Kidney epithelial cell (primary cell): ENCODE measurements at regions not wholly inside any gene's neighbourhood (a gene's known extent, or its start where the extent isn't known, plus 50 kb on each side); places are given as distances from the start of the nearest gene placed in this dataset.

ENCODE experiments used
- DNase-seq: peaks from one replicate; pipeline ENCODE4 v3.0.0-alpha.2; 2010; ENCODE audit warnings: low read depth
- H3K27me3 ChIP-seq: 2 replicates; pipeline ENCODE4 v1.6.0; 2011; ENCODE audit warnings: low read length; ENCODE audit not compliant: control insufficient read depth, insufficient read depth
- H3K36me3 ChIP-seq: 2 replicates; pipeline ENCODE4 v1.5.1; 2011; ENCODE audit warnings: low read length; ENCODE audit not compliant: control insufficient read depth, insufficient read depth
- H3K4me3 ChIP-seq: 2 replicates; pipeline ENCODE4 v1.5.1; 2011; ENCODE audit warnings: low read depth, mild to moderate bottlenecking, control low read depth, low read length
- CTCF ChIP-seq: IDR thresholded peaks from 2 replicates; pipeline ENCODE4 v1.5.1; 2011; ENCODE audit warnings: mild to moderate bottlenecking, moderate library complexity, low read length, control low read depth, inconsistent platforms; ENCODE audit not compliant: insufficient read depth, poor library complexity, severe bottlenecking

DNA sequence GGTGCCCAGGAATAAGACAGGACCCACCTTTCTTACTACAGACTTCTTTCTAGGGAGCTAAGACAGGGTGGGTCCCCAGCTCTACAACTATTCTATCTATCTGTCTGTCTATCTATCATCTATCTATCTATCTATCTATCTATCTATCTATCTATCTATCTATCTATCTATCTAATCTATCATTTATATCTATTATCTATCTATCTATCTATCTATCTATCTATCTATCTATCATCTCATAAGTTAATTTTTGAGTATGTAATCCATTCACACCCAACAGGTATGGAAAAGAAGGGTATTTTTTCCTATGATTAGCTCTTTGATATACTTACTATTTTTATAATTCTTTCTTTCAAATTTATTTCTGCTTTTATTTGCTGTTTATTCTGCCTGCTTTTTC lies 55.9 kb downstream of the BAMBI start:
- DNase-seq = no peak
- no peak for TF ChIP-seq CTCF
- no peaks in the 10 kb centered on the region for H3K36me3 ChIP-seq
- no peak overlapping the region for H3K4me3 ChIP-seq
- no peaks in the 10 kb centered on the region for H3K27me3 ChIP-seq

DNA sequence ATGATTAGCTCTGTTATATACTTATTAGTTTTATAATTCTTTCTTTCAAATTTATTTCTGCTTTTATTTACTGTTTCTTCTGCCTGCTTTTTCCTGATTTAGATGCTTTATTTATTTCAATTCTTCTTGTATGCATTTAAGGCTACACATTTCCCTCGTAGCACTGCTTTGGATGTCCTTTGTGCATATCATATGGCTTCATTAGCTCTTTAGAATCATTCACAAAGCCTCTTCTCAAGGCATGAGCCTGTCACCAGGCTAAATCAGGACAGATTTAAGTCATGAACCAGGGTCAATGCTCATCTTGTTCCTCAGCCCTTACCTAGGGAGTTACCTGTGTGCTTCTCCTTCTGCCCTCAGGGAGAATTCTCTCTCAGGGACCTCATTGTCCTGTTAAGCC lies 56.3 kb downstream of the BAMBI start:
- Histone ChIP-seq H3K27me3 (no peaks in the 10 kb centered on the region), H3K36me3 (no peaks in the 10 kb centered on the region), H3K4me3 (no peak overlapping the region)
- no peak for DNase-seq
- TF ChIP-seq CTCF = no peak

- TF ChIP-seq CTCF = no peak
Measured at GRCh38 chr10:28734938-28735759, 57.8 kb downstream of the BAMBI start.

DNA sequence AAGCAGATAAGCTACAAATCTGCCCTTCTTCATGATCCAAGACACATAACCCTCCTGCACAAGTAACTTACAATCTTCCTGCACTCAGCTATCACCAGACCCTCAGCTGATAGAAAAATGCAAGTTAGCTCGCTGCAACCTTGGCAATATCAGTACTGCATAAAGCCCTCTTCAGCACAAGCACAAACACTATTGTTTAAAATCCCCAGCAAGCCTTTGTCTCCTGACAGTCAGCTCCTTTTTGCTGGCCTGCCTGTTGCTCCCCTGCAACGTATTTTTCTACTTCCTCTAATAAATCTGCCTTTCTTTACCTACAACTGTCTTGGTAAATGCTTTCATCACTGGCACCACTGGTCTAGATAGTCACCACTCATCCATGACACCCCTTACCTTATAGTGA lies 59.8 kb downstream of the BAMBI start:
- Histone ChIP-seq H3K4me3 (no peak overlapping the region), H3K36me3 (no peaks in the 10 kb centered on the region), H3K27me3 (no peaks in the 10 kb centered on the region)
- DNase-seq = no peak
- no peak for TF ChIP-seq CTCF

More at GRCh38 chr10:28734938-28735759, 57.8 kb downstream of the BAMBI start:
- no peaks in the 10 kb centered on the region for H3K36me3 ChIP-seq
- H3K27me3 ChIP-seq = no peaks in the 10 kb centered on the region
- H3K4me3 ChIP-seq = no peak overlapping the region
- peak; percentile 71 for DNase-seq

GRCh38 chr10:28738200-28738599 lies 60.9 kb downstream of the BAMBI start:
- H3K36me3 ChIP-seq = no peaks in the 10 kb centered on the region
- no peaks in the 10 kb centered on the region for H3K27me3 ChIP-seq
- no peak for DNase-seq
- H3K4me3 ChIP-seq = no peak overlapping the region
- peak; percentile 6 for TF ChIP-seq CTCF

- TF ChIP-seq CTCF = no peak
- no peak overlapping the region for H3K4me3 ChIP-seq
- no peaks in the 10 kb centered on the region for H3K36me3 ChIP-seq
- DNase-seq = no peak
- H3K27me3 ChIP-seq = no peaks in the 10 kb centered on the region
Measured at GRCh38 chr10:28743576-28743975, 66.3 kb downstream of the BAMBI start.
